Endothelial cell of umbilical vein (primary cell): ENCODE measurements at regions not wholly inside any gene's neighbourhood (a gene's known extent, or its start where the extent isn't known, plus 50 kb on each side); places are given as distances from the start of the nearest gene placed in this dataset.

Experiments used
- BruUV-seq: library from RNA; stranded (reverse); fragments of 400-500 nt; replicated peaks from 2 replicates; lab custom pipeline; 2021; lab: Mats Ljungman, UMichigan
- CTCF ChIA-PET: fragments of 300-600, 350-600 bp; sonication (Branson Sonifier 250); formaldehyde crosslinking; loops from one replicate; lab custom pipeline; 2021; ENCODE audit warnings: antibody characterized with exemption, inconsistent platforms; lab: Charles Lee
- POLR2A ChIA-PET: fragments of 300-600, 350-600 bp; sonication (Branson Sonifier 250); formaldehyde crosslinking; loops from one replicate; lab custom pipeline; 2021; ENCODE audit warnings: antibody characterized with exemption, inconsistent platforms; lab: Charles Lee
- DNase-seq: peaks from one replicate; pipeline ENCODE4 v3.0.0-alpha.2; 2011; ENCODE audit warnings: low read depth, low spot score
- FAIRE-seq: peaks from 2 replicates; lab custom pipeline; 2011; peaks lifted over from hg19 to GRCh38; lab: Jason Lieb, UNC
- H2AFZ ChIP-seq: 2 replicates; pipeline ENCODE4 v1.6.0; 2012; ENCODE audit warnings: low read depth, low read length, control low read depth, inconsistent platforms
- H3K27ac ChIP-seq: 2 replicates; pipeline ENCODE4 v1.5.1; 2011; ENCODE audit warnings: low read depth, mild to moderate bottlenecking, control low read depth, low read length, moderate library complexity; ENCODE audit not compliant: insufficient read depth
- H3K27me3 ChIP-seq, 2 experiments: 2 replicates each; pipeline versions ENCODE4 v1.6.0 to v1.6.1; 2011; ENCODE audit warnings: low read length in 2 of 2, mixed read lengths in 1 of 2; ENCODE audit not compliant: control insufficient read depth in 2 of 2, insufficient read depth in 2 of 2
- H3K36me3 ChIP-seq, 2 experiments: 2 replicates in 1 of 2; 3 replicates in 1 of 2; pipeline ENCODE4 v1.5.1; 2011; ENCODE audit warnings: low read length in 2 of 2, mild to moderate bottlenecking in 1 of 2, moderate library complexity in 1 of 2; ENCODE audit not compliant: control insufficient read depth in 2 of 2, insufficient read depth in 2 of 2; ENCODE audit errors: extremely low read depth in 1 of 2
- H3K4me1 ChIP-seq: 3 replicates; pipeline ENCODE4 v1.5.1; 2011; ENCODE audit warnings: mild to moderate bottlenecking, low read length; ENCODE audit not compliant: control insufficient read depth, insufficient read depth; ENCODE audit errors: extremely low read depth
- H3K4me2 ChIP-seq: 2 replicates; pipeline ENCODE4 v1.6.1; 2011; ENCODE audit warnings: low read length, control low read depth, mixed read lengths; ENCODE audit not compliant: insufficient read depth
- H3K4me3 ChIP-seq, 3 experiments: fragments of 200-600 bp in 1 of 3; sonication (generic), shearing (Covaris generic) in 1 of 3; replicated peaks in 1 of 3; 2 replicates each; pipeline ENCODE4 v1.5.1; 2011 to 2016; ENCODE audit warnings: control low read depth in 3 of 3, low read length in 3 of 3, mild to moderate bottlenecking in 2 of 3, inconsistent platforms in 1 of 3, low read depth in 1 of 3, moderate library complexity in 1 of 3; ENCODE audit not compliant: insufficient read depth in 1 of 3
- H3K79me2 ChIP-seq: 2 replicates; pipeline ENCODE4 v1.6.0; 2012; ENCODE audit warnings: low read length, inconsistent platforms; ENCODE audit not compliant: control insufficient read depth, insufficient read depth
- H3K9ac ChIP-seq: replicated peaks from 2 replicates; pipeline ENCODE3; 2011; ENCODE audit warnings: low read length, control low read depth; ENCODE audit not compliant: insufficient read depth; ENCODE audit errors: extremely low read depth
- H3K9me1 ChIP-seq: replicated peaks from 3 replicates; pipeline ENCODE4 v1.6.0; 2011; ENCODE audit warnings: mild to moderate bottlenecking, low read length; ENCODE audit not compliant: control insufficient read depth, insufficient read depth; ENCODE audit errors: extremely low read depth
- H3K9me3 ChIP-seq: replicated peaks from 2 replicates; pipeline ENCODE4 v1.5.1; 2012; ENCODE audit warnings: low read length, inconsistent platforms; ENCODE audit not compliant: control insufficient read depth, insufficient read depth
- H4K20me1 ChIP-seq: replicated peaks from 2 replicates; pipeline ENCODE3; 2011; ENCODE audit warnings: mild to moderate bottlenecking, low read length; ENCODE audit not compliant: control insufficient read depth, insufficient read depth; ENCODE audit errors: extremely low read depth
- CTCF ChIP-seq, 2 donors: IDR thresholded peaks; 1 replicate in 1 of 2; 2 replicates in 1 of 2; pipeline ENCODE4 v1.5.1; 2011; ENCODE audit warnings: low read length in 2 of 2, mild to moderate bottlenecking in 2 of 2, moderate library complexity in 2 of 2, control low read depth in 1 of 2, inconsistent platforms in 1 of 2, low read depth in 1 of 2; ENCODE audit not compliant: insufficient read depth in 1 of 2; ENCODE audit errors: extremely low read depth in 1 of 2
- EZH2 ChIP-seq: IDR thresholded peaks from 2 replicates; pipeline ENCODE4 v1.6.1; 2012; ENCODE audit warnings: borderline replicate concordance, low read depth, mild to moderate bottlenecking, moderate library complexity, low read length, inconsistent platforms; ENCODE audit not compliant: severe bottlenecking
- FOS ChIP-seq: IDR thresholded peaks from 2 replicates; pipeline ENCODE4 v1.6.1; 2011; ENCODE audit warnings: mild to moderate bottlenecking, low read length, moderate library complexity, borderline replicate concordance; ENCODE audit not compliant: insufficient read depth
- GATA2 ChIP-seq: IDR thresholded peaks from 2 replicates; pipeline ENCODE4 v1.7.0; 2011; ENCODE audit warnings: low read depth, mild to moderate bottlenecking, moderate library complexity, mixed read lengths, low read length; ENCODE audit not compliant: insufficient read length, insufficient read depth
- JUN ChIP-seq: IDR thresholded peaks from 2 replicates; pipeline ENCODE4 v1.6.1; 2011; ENCODE audit warnings: borderline replicate concordance, low read depth; ENCODE audit not compliant: insufficient read length, insufficient read depth
- MAX ChIP-seq: IDR thresholded peaks from 2 replicates; pipeline ENCODE4 v1.6.1; 2011; ENCODE audit not compliant: insufficient read depth, insufficient read length
- MYC ChIP-seq: IDR thresholded peaks from one replicate; pipeline ENCODE4 v1.6.1; 2011; ENCODE audit warnings: mild to moderate bottlenecking, low read depth, low read length
- POLR2A ChIP-seq: IDR thresholded peaks from 2 replicates; pipeline ENCODE4 v1.6.1; 2012; ENCODE audit warnings: low read depth, mild to moderate bottlenecking, control low read depth, low read length
- POLR2AphosphoS5 ChIP-seq: IDR thresholded peaks from 2 replicates; pipeline ENCODE4 v1.6.1; 2012; ENCODE audit warnings: low read depth, mild to moderate bottlenecking, control low read depth, low read length, moderate library complexity; ENCODE audit not compliant: insufficient read depth
- dilution Hi-C: fragments of 300-500 bp; cut with MboI; formaldehyde crosslinking; loops from one replicate; pipeline ENCODE4 v1.15.0; 2019; ENCODE audit warnings: low sequenced_read_pairs; ENCODE audit not compliant: extremely low pct_ligation_motif_present
- intact Hi-C: fragments of 100-400 bp; cut with micrococcal nuclease; formaldehyde crosslinking; loops from one replicate; pipeline ENCODE4 v1.10.0; 2022

GRCh38 chr2:104933151-104933917 is 79.4 kb downstream of the POU3F3 start:
- CTCF ChIA-PET: no interaction called here
- H3K9me1 ChIP-seq: no peaks in the 10 kb centered on the region
- H4K20me1 ChIP-seq: no peaks in the 10 kb centered on the region

DNA sequence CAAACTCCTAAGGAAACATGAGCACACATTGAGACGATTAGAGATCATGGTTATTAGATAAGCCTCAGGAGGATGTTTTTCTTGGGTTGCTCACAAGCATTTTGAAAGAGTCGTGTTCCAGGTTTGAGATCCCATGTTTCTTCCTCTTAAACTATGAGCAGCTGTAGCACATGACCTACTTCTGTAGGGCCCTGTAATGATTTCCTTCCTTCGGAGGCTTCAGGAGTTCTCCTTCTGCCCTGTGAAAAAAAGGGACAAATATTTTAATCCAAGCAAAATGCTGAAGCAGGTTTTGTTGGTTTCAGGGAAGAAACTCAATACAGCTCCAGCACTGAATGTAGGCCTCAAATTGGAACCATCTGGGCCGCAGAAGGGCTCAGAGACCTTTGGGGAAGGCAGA is 82.6 kb downstream of the POU3F3 start:
- Histone ChIP-seq H3K4me2 (no peak overlapping the region), H3K79me2 (no peaks in the 10 kb centered on the region), H3K9me3 (no peaks in the 10 kb centered on the region), H3K4me1 (no peaks in the 10 kb centered on the region), H3K36me3 (no peaks in the 10 kb centered on the region), H3K27ac (no peak overlapping the region), H4K20me1 (no peaks in the 10 kb centered on the region), H3K9me1 (no peaks in the 10 kb centered on the region), H3K9ac (no peak overlapping the region), H3K27me3 (no peaks in the 10 kb centered on the region), H2AFZ (no peak overlapping the region), H3K4me3 (no peak overlapping the region)
- intact Hi-C loops (no loop called here), dilution Hi-C loops (no loop called here)
- no TSS peak for BruUV-seq
- TF ChIP-seq JUN (no peak), GATA2 (no peak), MAX (no peak), EZH2 (no peak), CTCF (IDR thresholded peaks at IDR 0.05; ENCODE audit: extremely low read depth in 1 of 2, insufficient read depth in 1 of 2, low read depth in 1 of 2, low read length in 2 of 2) (no peak), POLR2A (no peak), FOS (no peak), MYC (no peak), POLR2AphosphoS5 (no peak)
- FAIRE-seq: no peak
- CTCF ChIA-PET: no interaction called here
- POLR2A ChIA-PET: no interaction called here
- DNase-seq: no peak

More at GRCh38 chr2:104933151-104933917, 79.4 kb downstream of the POU3F3 start:
- DNase-seq (no peak), FAIRE-seq (no peak)
- Histone ChIP-seq H3K4me3 (no peak overlapping the region), H3K9me3 (no peaks in the 10 kb centered on the region), H3K79me2 (no peaks in the 10 kb centered on the region), H3K4me1 (no peaks in the 10 kb centered on the region), H3K4me2 (no peak overlapping the region), H3K9ac (no peak overlapping the region), H3K36me3 (no peaks in the 10 kb centered on the region), H2AFZ (no peak overlapping the region), H3K27me3 (no peaks in the 10 kb centered on the region), H3K27ac (no peak overlapping the region)
- intact Hi-C loops (no loop called here), dilution Hi-C loops (no loop called here)
- POLR2A ChIA-PET: no interaction called here
- BruUV-seq: no TSS peak
- no peak for TF ChIP-seq MAX
- no peak for TF ChIP-seq EZH2
- TF ChIP-seq JUN: no peak
